ENCODE measurements at regions not wholly inside any gene's neighbourhood (a gene's known extent, or its start where the extent isn't known, plus 50 kb on each side); places are given as distances from the start of the nearest gene placed in this dataset.

- no peak for TF ChIP-seq ZNF394 (tag by site-specific recombination; IDR thresholded peaks at IDR 0.05; ENCODE audit: borderline replicate concordance)
- TF ChIP-seq, protein P1, sequence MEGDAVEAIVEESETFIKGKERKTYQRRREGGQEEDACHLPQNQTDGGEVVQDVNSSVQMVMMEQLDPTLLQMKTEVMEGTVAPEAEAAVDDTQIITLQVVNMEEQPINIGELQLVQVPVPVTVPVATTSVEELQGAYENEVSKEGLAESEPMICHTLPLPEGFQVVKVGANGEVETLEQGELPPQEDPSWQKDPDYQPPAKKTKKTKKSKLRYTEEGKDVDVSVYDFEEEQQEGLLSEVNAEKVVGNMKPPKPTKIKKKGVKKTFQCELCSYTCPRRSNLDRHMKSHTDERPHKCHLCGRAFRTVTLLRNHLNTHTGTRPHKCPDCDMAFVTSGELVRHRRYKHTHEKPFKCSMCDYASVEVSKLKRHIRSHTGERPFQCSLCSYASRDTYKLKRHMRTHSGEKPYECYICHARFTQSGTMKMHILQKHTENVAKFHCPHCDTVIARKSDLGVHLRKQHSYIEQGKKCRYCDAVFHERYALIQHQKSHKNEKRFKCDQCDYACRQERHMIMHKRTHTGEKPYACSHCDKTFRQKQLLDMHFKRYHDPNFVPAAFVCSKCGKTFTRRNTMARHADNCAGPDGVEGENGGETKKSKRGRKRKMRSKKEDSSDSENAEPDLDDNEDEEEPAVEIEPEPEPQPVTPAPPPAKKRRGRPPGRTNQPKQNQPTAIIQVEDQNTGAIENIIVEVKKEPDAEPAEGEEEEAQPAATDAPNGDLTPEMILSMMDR (tag by site-specific recombination; IDR thresholded peaks at IDR 0.05) = no peak
- TF ChIP-seq GLI4 (tag by site-specific recombination; IDR thresholded peaks at IDR 0.05) = no peak
- no peak for TF ChIP-seq ZNF530 (tag by site-specific recombination; IDR thresholded peaks at IDR 0.05; ENCODE audit: low read depth)
- no peak for TF ChIP-seq PATZ1 (tag by site-specific recombination; IDR thresholded peaks at IDR 0.05)
Observed at GRCh38 chr2:145020139-145020538, 500.2 kb upstream of the ZEB2 start.

Data from HEK293 (cell line).